CD4-positive, CD25-positive, alpha-beta regulatory T cell (primary cell): ENCODE measurements at regions not wholly inside any gene's neighbourhood (a gene's known extent, or its start where the extent isn't known, plus 50 kb on each side); places are given as distances from the start of the nearest gene placed in this dataset.

Experiments used
- ATAC-seq, 2 donors: fragments of 150-1000 bp; cut with Tn5 transposase; one replicate each; pipeline ENCODE4 v1.10.0; 2021; ENCODE audit warnings: low read depth in 2 of 2, moderate number of reproducible peaks in 2 of 2, moderate library complexity in 1 of 2
- DNase-seq, 3 donors: peaks; one replicate each; pipeline versions ENCODE4 v3.0.0 to v3.0.0-alpha.2; 2012 to 2022; ENCODE audit warnings: mixed read lengths in 1 of 3
- H3K27ac ChIP-seq: one replicate; pipeline ENCODE4 v1.7.0; 2013; ENCODE audit warnings: mild to moderate bottlenecking, low read length; ENCODE audit not compliant: insufficient read depth, poor library complexity, severe bottlenecking
- H3K27me3 ChIP-seq: one replicate; pipeline ENCODE4 v1.7.0; 2013; ENCODE audit warnings: low read length; ENCODE audit not compliant: control insufficient read depth, insufficient read depth
- H3K36me3 ChIP-seq: one replicate; pipeline ENCODE4 v1.7.0; 2013; ENCODE audit warnings: mild to moderate bottlenecking, low read length, moderate library complexity; ENCODE audit not compliant: control insufficient read depth, insufficient read depth
- H3K4me1 ChIP-seq: 2 replicates; pipeline ENCODE4 v1.7.0; 2013; ENCODE audit warnings: mild to moderate bottlenecking, low read length; ENCODE audit not compliant: insufficient read depth, control insufficient read depth, poor library complexity, severe bottlenecking
- H3K4me3 ChIP-seq: one replicate; pipeline ENCODE4 v1.7.0; 2013; ENCODE audit warnings: low read depth, mild to moderate bottlenecking, low read length, moderate library complexity
- H3K9me3 ChIP-seq, 2 experiments: 1 replicate in 1 of 2; 2 replicates in 1 of 2; pipeline ENCODE4 v1.7.0; 2013; ENCODE audit warnings: low read length in 2 of 2, mild to moderate bottlenecking in 1 of 2, moderate library complexity in 1 of 2; ENCODE audit not compliant: control insufficient read depth in 2 of 2
- H3K27ac Mint-ChIP-seq, 3 donors: one replicate each; pipeline ENCODE4 v1.8.0; 2020 to 2022; ENCODE audit warnings: mild to moderate bottlenecking in 3 of 3, mixed read lengths in 3 of 3, moderate library complexity in 2 of 3
- H3K27me3 Mint-ChIP-seq: one replicate; pipeline ENCODE4 v1.8.0; 2022; ENCODE audit warnings: mild to moderate bottlenecking, mixed read lengths
- H3K36me3 Mint-ChIP-seq: one replicate; pipeline ENCODE4 v1.8.0; 2020; ENCODE audit warnings: mixed read lengths
- H3K4me1 Mint-ChIP-seq, 4 donors: one replicate each; pipeline ENCODE4 v1.8.0; 2020 to 2022; ENCODE audit warnings: mixed read lengths in 4 of 4, mild to moderate bottlenecking in 1 of 4
- H3K4me3 Mint-ChIP-seq, 4 donors: one replicate each; pipeline ENCODE4 v1.8.0; 2020 to 2022; ENCODE audit warnings: mild to moderate bottlenecking in 4 of 4, mixed read lengths in 4 of 4, moderate library complexity in 3 of 4
- H3K9me3 Mint-ChIP-seq, 7 donors: one replicate each; pipeline ENCODE4 v1.8.0; 2020 to 2022; ENCODE audit warnings: mixed read lengths in 7 of 7, mild to moderate bottlenecking in 3 of 7, moderate library complexity in 2 of 7

- no peaks in the 10 kb centered on the region for H3K36me3 Mint-ChIP-seq
Measured at GRCh38 chr2:16073921-16074425, 133.6 kb downstream of the MYCN start.

GRCh38 chr2:16073471-16073870 is 133.1 kb downstream of the MYCN start:
- Histone ChIP-seq H3K4me3 (no peak overlapping the region), H3K9me3 (no peaks in the 10 kb centered on the region), H3K27me3 (no peaks in the 10 kb centered on the region), H3K27ac (no peak overlapping the region), H3K4me1 (no peaks in the 10 kb centered on the region), H3K36me3 (no peaks in the 10 kb centered on the region)
- DNase-seq (no peak), ATAC-seq (no peak)
- Mint-ChIP-seq H3K27me3 (peaks cover 5% of the 10 kb centered on the region), H3K36me3 (no peaks in the 10 kb centered on the region), H3K4me1 (no peaks in the 10 kb centered on the region), H3K27ac (no peak overlapping the region), H3K9me3 (no peaks in the 10 kb centered on the region), H3K4me3 (no peak overlapping the region)

More at GRCh38 chr2:16073921-16074425, 133.6 kb downstream of the MYCN start:
- Mint-ChIP-seq H3K4me3 (no peak overlapping the region), H3K27me3 (peaks cover 5% of the 10 kb centered on the region), H3K27ac (no peak overlapping the region), H3K9me3 (no peaks in the 10 kb centered on the region), H3K4me1 (no peaks in the 10 kb centered on the region)
- H3K4me1 ChIP-seq = no peaks in the 10 kb centered on the region
- H3K36me3 ChIP-seq = no peaks in the 10 kb centered on the region
- ATAC-seq = no peak
- H3K9me3 ChIP-seq = no peaks in the 10 kb centered on the region
- no peak overlapping the region for H3K4me3 ChIP-seq
- no peak overlapping the region for H3K27ac ChIP-seq
- no peaks in the 10 kb centered on the region for H3K27me3 ChIP-seq
- DNase-seq = no peak

GRCh38 chr2:16072638-16073290 is 132.4 kb downstream of the MYCN start:
- no peaks in the 10 kb centered on the region for H3K36me3 Mint-ChIP-seq
- H3K27ac Mint-ChIP-seq = peak overlapping the region in 1 of 3 donors; percentile 4
- H3K4me3 Mint-ChIP-seq = no peak overlapping the region
- Histone ChIP-seq H3K36me3 (no peaks in the 10 kb centered on the region), H3K27me3 (no peaks in the 10 kb centered on the region), H3K4me3 (no peak overlapping the region), H3K27ac (no peak overlapping the region), H3K4me1 (no peaks in the 10 kb centered on the region), H3K9me3 (no peaks in the 10 kb centered on the region)
- peaks cover 5% of the 10 kb centered on the region for H3K27me3 Mint-ChIP-seq
- peaks cover 0 to 2% (median 0%) of the 10 kb centered on the region in 7 donors for H3K9me3 Mint-ChIP-seq
- DNase-seq = no peak
- ATAC-seq = no peak
- H3K4me1 Mint-ChIP-seq = no peaks in the 10 kb centered on the region

- no peaks in the 10 kb centered on the region for H3K36me3 Mint-ChIP-seq
- H3K27ac Mint-ChIP-seq = peak overlapping the region in 1 of 3 donors; percentile 4
Measured at GRCh38 chr2:16071865-16072637, 131.7 kb downstream of the MYCN start.

GRCh38 chr2:16071039-16071864 is 130.9 kb downstream of the MYCN start:
- no peak overlapping the region for H3K4me3 ChIP-seq
- H3K9me3 ChIP-seq = no peaks in the 10 kb centered on the region
- H3K27ac Mint-ChIP-seq = no peak overlapping the region
- no peaks in the 10 kb centered on the region for H3K4me1 Mint-ChIP-seq
- no peak overlapping the region for H3K27ac ChIP-seq
- H3K27me3 ChIP-seq = no peaks in the 10 kb centered on the region
- ATAC-seq (no peak), DNase-seq (no peak)
- no peaks in the 10 kb centered on the region for H3K4me1 ChIP-seq
- H3K27me3 Mint-ChIP-seq = peaks cover 5% of the 10 kb centered on the region
- peaks cover 0 to 2% (median 0%) of the 10 kb centered on the region in 7 donors for H3K9me3 Mint-ChIP-seq
- no peaks in the 10 kb centered on the region for H3K36me3 Mint-ChIP-seq
- H3K4me3 Mint-ChIP-seq = no peak overlapping the region
- no peaks in the 10 kb centered on the region for H3K36me3 ChIP-seq

More at GRCh38 chr2:16071865-16072637, 131.7 kb downstream of the MYCN start:
- Histone ChIP-seq H3K4me1 (no peaks in the 10 kb centered on the region), H3K27ac (no peak overlapping the region), H3K27me3 (no peaks in the 10 kb centered on the region), H3K36me3 (no peaks in the 10 kb centered on the region), H3K4me3 (no peak overlapping the region), H3K9me3 (no peaks in the 10 kb centered on the region)
- Mint-ChIP-seq H3K4me1 (no peaks in the 10 kb centered on the region), H3K27me3 (peaks cover 5% of the 10 kb centered on the region), H3K4me3 (no peak overlapping the region), H3K9me3 (peaks cover 0 to 2% (median 0%) of the 10 kb centered on the region in 7 donors)
- DNase-seq (no peak), ATAC-seq (no peak)

GRCh38 chr2:16070648-16070971 is 130.3 kb downstream of the MYCN start:
- DNase-seq (no peak), ATAC-seq (no peak)
- Histone ChIP-seq H3K4me1 (no peaks in the 10 kb centered on the region), H3K27me3 (no peaks in the 10 kb centered on the region), H3K4me3 (no peak overlapping the region), H3K27ac (no peak overlapping the region), H3K9me3 (no peaks in the 10 kb centered on the region), H3K36me3 (no peaks in the 10 kb centered on the region)
- H3K36me3 Mint-ChIP-seq = no peaks in the 10 kb centered on the region
- no peak overlapping the region for H3K27ac Mint-ChIP-seq
- peaks cover 0 to 2% (median 0%) of the 10 kb centered on the region in 7 donors for H3K9me3 Mint-ChIP-seq
- H3K27me3 Mint-ChIP-seq = peaks cover 5% of the 10 kb centered on the region
- H3K4me1 Mint-ChIP-seq = no peaks in the 10 kb centered on the region
- no peak overlapping the region for H3K4me3 Mint-ChIP-seq

GRCh38 chr2:16069933-16070647 is 129.7 kb downstream of the MYCN start:
- no peak overlapping the region for H3K27ac ChIP-seq
- H3K4me1 ChIP-seq = no peaks in the 10 kb centered on the region
- Mint-ChIP-seq H3K36me3 (no peaks in the 10 kb centered on the region), H3K4me3 (no peak overlapping the region), H3K27ac (no peak overlapping the region), H3K9me3 (peaks cover 0 to 2% (median 0%) of the 10 kb centered on the region in 7 donors), H3K4me1 (no peaks in the 10 kb centered on the region), H3K27me3 (peaks cover 5% of the 10 kb centered on the region)
- peaks cover 0 to under 1% of the 10 kb centered on the region in 2 experiments for H3K9me3 ChIP-seq
- no peaks in the 10 kb centered on the region for H3K27me3 ChIP-seq
- H3K4me3 ChIP-seq = no peak overlapping the region
- ATAC-seq = no peak
- no peaks in the 10 kb centered on the region for H3K36me3 ChIP-seq
- no peak for DNase-seq
